ENCODE measurements at regions not wholly inside any gene's neighbourhood (a gene's known extent, or its start where the extent isn't known, plus 50 kb on each side); places are given as distances from the start of the nearest gene placed in this dataset.

GRCh38 chr1:2859881-2860430 lies 58.5 kb upstream of the TTC34 start:
- Histone ChIP-seq H3K79me2 (ENCODE audit: low read depth) (no peaks in the 10 kb centered on the region), H3K4me2 (no peak overlapping the region), H3K4me1 (replicated peaks; ENCODE audit: insufficient read depth) (no peaks in the 10 kb centered on the region), H3K27me3 (ENCODE audit: insufficient read depth, low read depth) (peaks cover 94% of the 10 kb centered on the region), H3K27ac (no peak overlapping the region), H3F3A (ENCODE audit: insufficient read depth, low read depth) (no peaks in the 10 kb centered on the region), H3K36me3 (ENCODE audit: low read depth) (no peaks in the 10 kb centered on the region), H3K4me3 (no peak overlapping the region), H3K9me2 (ENCODE audit: insufficient read depth) (no peaks in the 10 kb centered on the region), H4K20me1 (ENCODE audit: insufficient read depth) (no peaks in the 10 kb centered on the region; the same call in 1 of the 2 replicates), H2AFZ (no peak overlapping the region), H3K9me3 (ENCODE audit: insufficient read depth, low read depth) (no peaks in the 10 kb centered on the region)
- DNase-seq, result no peak
- intact Hi-C loops (cut with micrococcal nuclease; ENCODE audit: unreplicated experiment), result no loop called here
- no peak for TF ChIP-seq EZH2 (IDR thresholded peaks at IDR 0.05; ENCODE audit: low read depth)
- TF ChIP-seq, protein P1, sequence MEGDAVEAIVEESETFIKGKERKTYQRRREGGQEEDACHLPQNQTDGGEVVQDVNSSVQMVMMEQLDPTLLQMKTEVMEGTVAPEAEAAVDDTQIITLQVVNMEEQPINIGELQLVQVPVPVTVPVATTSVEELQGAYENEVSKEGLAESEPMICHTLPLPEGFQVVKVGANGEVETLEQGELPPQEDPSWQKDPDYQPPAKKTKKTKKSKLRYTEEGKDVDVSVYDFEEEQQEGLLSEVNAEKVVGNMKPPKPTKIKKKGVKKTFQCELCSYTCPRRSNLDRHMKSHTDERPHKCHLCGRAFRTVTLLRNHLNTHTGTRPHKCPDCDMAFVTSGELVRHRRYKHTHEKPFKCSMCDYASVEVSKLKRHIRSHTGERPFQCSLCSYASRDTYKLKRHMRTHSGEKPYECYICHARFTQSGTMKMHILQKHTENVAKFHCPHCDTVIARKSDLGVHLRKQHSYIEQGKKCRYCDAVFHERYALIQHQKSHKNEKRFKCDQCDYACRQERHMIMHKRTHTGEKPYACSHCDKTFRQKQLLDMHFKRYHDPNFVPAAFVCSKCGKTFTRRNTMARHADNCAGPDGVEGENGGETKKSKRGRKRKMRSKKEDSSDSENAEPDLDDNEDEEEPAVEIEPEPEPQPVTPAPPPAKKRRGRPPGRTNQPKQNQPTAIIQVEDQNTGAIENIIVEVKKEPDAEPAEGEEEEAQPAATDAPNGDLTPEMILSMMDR (conservative IDR thresholded peaks at IDR 0.05), result no peak
- BruUV-seq (replicated peaks), result no TSS peak
- ChIA-PET CTCF (no interaction called here), POLR2A (ENCODE audit: unreplicated experiment) (no interaction called here)

- Histone ChIP-seq H2AFZ (no peak overlapping the region), H3K9me3 (ENCODE audit: insufficient read depth, low read depth) (no peaks in the 10 kb centered on the region), H3K4me3 (no peak overlapping the region), H3K79me2 (ENCODE audit: low read depth) (no peaks in the 10 kb centered on the region), H3K9me2 (ENCODE audit: insufficient read depth) (no peaks in the 10 kb centered on the region), H3K27me3 (ENCODE audit: insufficient read depth, low read depth) (peaks cover 94% of the 10 kb centered on the region), H3K27ac (no peak overlapping the region), H3K36me3 (ENCODE audit: low read depth) (no peaks in the 10 kb centered on the region), H3K4me2 (no peak overlapping the region), H3F3A (ENCODE audit: insufficient read depth, low read depth) (no peaks in the 10 kb centered on the region), H4K20me1 (ENCODE audit: insufficient read depth) (no peaks in the 10 kb centered on the region; the same call in 1 of the 2 replicates), H3K4me1 (replicated peaks; ENCODE audit: insufficient read depth) (no peaks in the 10 kb centered on the region)
- TF ChIP-seq EZH2 (IDR thresholded peaks at IDR 0.05; ENCODE audit: low read depth), result no peak
- TF ChIP-seq, protein P1 (conservative IDR thresholded peaks at IDR 0.05), result no peak
- no peak for DNase-seq
- no TSS peak for BruUV-seq (replicated peaks)
- intact Hi-C loops (cut with micrococcal nuclease; ENCODE audit: unreplicated experiment), result no loop called here
- ChIA-PET CTCF (no interaction called here), POLR2A (ENCODE audit: unreplicated experiment) (no interaction called here)
Measured at GRCh38 chr1:2860476-2861142, 59.1 kb upstream of the TTC34 start.

GRCh38 chr1:2861143-2861987 lies 59.9 kb upstream of the TTC34 start:
- BruUV-seq (replicated peaks), result no TSS peak
- no peak overlapping the region for H2AFZ ChIP-seq
- no peaks in the 10 kb centered on the region for H3K9me2 ChIP-seq (ENCODE audit: insufficient read depth)
- intact Hi-C loops (cut with micrococcal nuclease; ENCODE audit: unreplicated experiment), result no loop called here
- H3K4me1 ChIP-seq (replicated peaks; ENCODE audit: insufficient read depth), result no peaks in the 10 kb centered on the region
- no peaks in the 10 kb centered on the region for H3K79me2 ChIP-seq (ENCODE audit: low read depth)
- H3K27me3 ChIP-seq (ENCODE audit: insufficient read depth, low read depth), result peaks cover 94% of the 10 kb centered on the region
- no peak overlapping the region for H3K27ac ChIP-seq
- no peaks in the 10 kb centered on the region for H3K36me3 ChIP-seq (ENCODE audit: low read depth)
- H4K20me1 ChIP-seq (ENCODE audit: insufficient read depth), result no peaks in the 10 kb centered on the region; the same call in 1 of the 2 replicates
- no peak for DNase-seq
- H3K4me3 ChIP-seq, result no peak overlapping the region
- no peaks in the 10 kb centered on the region for H3F3A ChIP-seq (ENCODE audit: insufficient read depth, low read depth)
- H3K4me2 ChIP-seq, result no peak overlapping the region
- H3K9me3 ChIP-seq (ENCODE audit: insufficient read depth, low read depth), result no peaks in the 10 kb centered on the region
- TF ChIP-seq, protein P1 (conservative IDR thresholded peaks at IDR 0.05), result no peak
- TF ChIP-seq EZH2 (IDR thresholded peaks at IDR 0.05; ENCODE audit: low read depth), result no peak
- POLR2A ChIA-PET (ENCODE audit: unreplicated experiment), result no interaction called here
- CTCF ChIA-PET, result no interaction called here

Measured in PC-9 (cell line).